ENCODE measurements at regions not wholly inside any gene's neighbourhood (a gene's known extent, or its start where the extent isn't known, plus 50 kb on each side); places are given as distances from the start of the nearest gene placed in this dataset.

GRCh38 chr11:116371146-116371545 is 401.6 kb downstream of the BUD13 start:
- TF ChIP-seq, protein P1, sequence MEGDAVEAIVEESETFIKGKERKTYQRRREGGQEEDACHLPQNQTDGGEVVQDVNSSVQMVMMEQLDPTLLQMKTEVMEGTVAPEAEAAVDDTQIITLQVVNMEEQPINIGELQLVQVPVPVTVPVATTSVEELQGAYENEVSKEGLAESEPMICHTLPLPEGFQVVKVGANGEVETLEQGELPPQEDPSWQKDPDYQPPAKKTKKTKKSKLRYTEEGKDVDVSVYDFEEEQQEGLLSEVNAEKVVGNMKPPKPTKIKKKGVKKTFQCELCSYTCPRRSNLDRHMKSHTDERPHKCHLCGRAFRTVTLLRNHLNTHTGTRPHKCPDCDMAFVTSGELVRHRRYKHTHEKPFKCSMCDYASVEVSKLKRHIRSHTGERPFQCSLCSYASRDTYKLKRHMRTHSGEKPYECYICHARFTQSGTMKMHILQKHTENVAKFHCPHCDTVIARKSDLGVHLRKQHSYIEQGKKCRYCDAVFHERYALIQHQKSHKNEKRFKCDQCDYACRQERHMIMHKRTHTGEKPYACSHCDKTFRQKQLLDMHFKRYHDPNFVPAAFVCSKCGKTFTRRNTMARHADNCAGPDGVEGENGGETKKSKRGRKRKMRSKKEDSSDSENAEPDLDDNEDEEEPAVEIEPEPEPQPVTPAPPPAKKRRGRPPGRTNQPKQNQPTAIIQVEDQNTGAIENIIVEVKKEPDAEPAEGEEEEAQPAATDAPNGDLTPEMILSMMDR (IDR thresholded peaks at IDR 0.05) = no peak
- TF ChIP-seq POLR2A (IDR thresholded peaks at IDR 0.05) (no peak), EP300 (IDR thresholded peaks at IDR 0.05) (no peak)
